ENCODE measurements at regions not wholly inside any gene's neighbourhood (a gene's known extent, or its start where the extent isn't known, plus 50 kb on each side); places are given as distances from the start of the nearest gene placed in this dataset.

GRCh38 chr2:107645586-107645985, 181.1 kb upstream of the RGPD4 start:
- Histone ChIP-seq H3K4me3 (ENCODE audit: low read length) (no peak overlapping the region), H3K9me3 (replicated peaks; ENCODE audit: low read length) (no peaks in the 10 kb centered on the region), H3K4me2 (ENCODE audit: low read length) (no peak overlapping the region), H3K4me1 (ENCODE audit: control insufficient read depth, insufficient read depth, low read length) (no peaks in the 10 kb centered on the region), H3K36me3 (ENCODE audit: insufficient read depth, low read length) (no peaks in the 10 kb centered on the region), H3K27me3 (ENCODE audit: control insufficient read depth, insufficient read depth, low read length) (no peaks in the 10 kb centered on the region), H3K9ac (ENCODE audit: low read depth, low read length) (no peak overlapping the region)

- Histone ChIP-seq H3K27me3 (ENCODE audit: control insufficient read depth, insufficient read depth, low read length) (no peaks in the 10 kb centered on the region), H3K4me2 (ENCODE audit: low read length) (no peak overlapping the region), H3K36me3 (ENCODE audit: insufficient read depth, low read length) (no peaks in the 10 kb centered on the region), H3K9ac (ENCODE audit: low read depth, low read length) (no peak overlapping the region), H3K9me3 (replicated peaks; ENCODE audit: low read length) (no peaks in the 10 kb centered on the region), H3K4me1 (ENCODE audit: control insufficient read depth, insufficient read depth, low read length) (no peaks in the 10 kb centered on the region), H3K4me3 (ENCODE audit: low read length) (no peak overlapping the region)
Observed at GRCh38 chr2:107648781-107649404, 177.8 kb upstream of the RGPD4 start.

GRCh38 chr2:107657049-107657448, 169.6 kb upstream of the RGPD4 start:
- H3K27me3 ChIP-seq (ENCODE audit: control insufficient read depth, insufficient read depth, low read length), result no peaks in the 10 kb centered on the region
- H3K9me3 ChIP-seq (replicated peaks; ENCODE audit: low read length), result no peaks in the 10 kb centered on the region
- no peak overlapping the region for H3K9ac ChIP-seq (ENCODE audit: low read depth, low read length)
- no peak overlapping the region for H3K4me2 ChIP-seq (ENCODE audit: low read length)
- H3K36me3 ChIP-seq (ENCODE audit: insufficient read depth, low read length), result no peaks in the 10 kb centered on the region
- no peaks in the 10 kb centered on the region for H3K4me1 ChIP-seq (ENCODE audit: control insufficient read depth, insufficient read depth, low read length)
- H3K4me3 ChIP-seq (ENCODE audit: low read length), result no peak overlapping the region

- H3K4me1 ChIP-seq (ENCODE audit: control insufficient read depth, insufficient read depth, low read length), result no peaks in the 10 kb centered on the region
- H3K36me3 ChIP-seq (ENCODE audit: insufficient read depth, low read length), result no peaks in the 10 kb centered on the region
- H3K4me3 ChIP-seq (ENCODE audit: low read length), result no peak overlapping the region
- no peaks in the 10 kb centered on the region for H3K27me3 ChIP-seq (ENCODE audit: control insufficient read depth, insufficient read depth, low read length)
- no peak overlapping the region for H3K9ac ChIP-seq (ENCODE audit: low read depth, low read length)
- no peak overlapping the region for H3K4me2 ChIP-seq (ENCODE audit: low read length)
- H3K9me3 ChIP-seq (replicated peaks; ENCODE audit: low read length), result no peaks in the 10 kb centered on the region
Observed at GRCh38 chr2:107663632-107664031, 163.1 kb upstream of the RGPD4 start.

GRCh38 chr2:107669335-107669734, 157.4 kb upstream of the RGPD4 start:
- no peaks in the 10 kb centered on the region for H3K4me1 ChIP-seq (ENCODE audit: control insufficient read depth, insufficient read depth, low read length)
- H3K9ac ChIP-seq (ENCODE audit: low read depth, low read length), result no peak overlapping the region
- no peaks in the 10 kb centered on the region for H3K9me3 ChIP-seq (replicated peaks; ENCODE audit: low read length)
- no peak overlapping the region for H3K4me3 ChIP-seq (ENCODE audit: low read length)
- no peak overlapping the region for H3K4me2 ChIP-seq (ENCODE audit: low read length)
- no peaks in the 10 kb centered on the region for H3K36me3 ChIP-seq (ENCODE audit: insufficient read depth, low read length)
- H3K27me3 ChIP-seq (ENCODE audit: control insufficient read depth, insufficient read depth, low read length), result no peaks in the 10 kb centered on the region

GRCh38 chr2:107681936-107682335, 144.8 kb upstream of the RGPD4 start:
- H3K4me1 ChIP-seq (ENCODE audit: control insufficient read depth, insufficient read depth, low read length), result no peaks in the 10 kb centered on the region
- H3K4me2 ChIP-seq (ENCODE audit: low read length), result no peak overlapping the region
- H3K9me3 ChIP-seq (replicated peaks; ENCODE audit: low read length), result no peaks in the 10 kb centered on the region
- H3K27me3 ChIP-seq (ENCODE audit: control insufficient read depth, insufficient read depth, low read length), result peaks cover 8% of the 10 kb centered on the region
- no peak overlapping the region for H3K9ac ChIP-seq (ENCODE audit: low read depth, low read length)
- H3K4me3 ChIP-seq (ENCODE audit: low read length), result no peak overlapping the region
- no peaks in the 10 kb centered on the region for H3K36me3 ChIP-seq (ENCODE audit: insufficient read depth, low read length)

GRCh38 chr2:107684421-107684820, 142.3 kb upstream of the RGPD4 start:
- Histone ChIP-seq H3K27me3 (ENCODE audit: control insufficient read depth, insufficient read depth, low read length) (peaks cover 8% of the 10 kb centered on the region), H3K4me2 (ENCODE audit: low read length) (no peak overlapping the region), H3K36me3 (ENCODE audit: insufficient read depth, low read length) (no peaks in the 10 kb centered on the region), H3K4me3 (ENCODE audit: low read length) (no peak overlapping the region), H3K9ac (ENCODE audit: low read depth, low read length) (no peak overlapping the region), H3K4me1 (ENCODE audit: control insufficient read depth, insufficient read depth, low read length) (no peaks in the 10 kb centered on the region), H3K9me3 (replicated peaks; ENCODE audit: low read length) (no peaks in the 10 kb centered on the region)

GRCh38 chr2:107685421-107685986, 141.2 kb upstream of the RGPD4 start:
- Histone ChIP-seq H3K4me2 (ENCODE audit: low read length) (no peak overlapping the region), H3K36me3 (ENCODE audit: insufficient read depth, low read length) (no peaks in the 10 kb centered on the region), H3K9ac (ENCODE audit: low read depth, low read length) (no peak overlapping the region), H3K27me3 (ENCODE audit: control insufficient read depth, insufficient read depth, low read length) (peaks cover 8% of the 10 kb centered on the region), H3K9me3 (replicated peaks; ENCODE audit: low read length) (no peaks in the 10 kb centered on the region), H3K4me3 (ENCODE audit: low read length) (no peak overlapping the region), H3K4me1 (ENCODE audit: control insufficient read depth, insufficient read depth, low read length) (no peaks in the 10 kb centered on the region)

- Histone ChIP-seq H3K36me3 (ENCODE audit: insufficient read depth, low read length) (no peaks in the 10 kb centered on the region), H3K9ac (ENCODE audit: low read depth, low read length) (no peak overlapping the region), H3K4me3 (ENCODE audit: low read length) (no peak overlapping the region), H3K4me2 (ENCODE audit: low read length) (no peak overlapping the region), H3K9me3 (replicated peaks; ENCODE audit: low read length) (no peaks in the 10 kb centered on the region), H3K4me1 (ENCODE audit: control insufficient read depth, insufficient read depth, low read length) (no peaks in the 10 kb centered on the region), H3K27me3 (ENCODE audit: control insufficient read depth, insufficient read depth, low read length) (peaks cover 8% of the 10 kb centered on the region)
Observed at GRCh38 chr2:107687073-107687472, 139.6 kb upstream of the RGPD4 start.

GRCh38 chr2:107688135-107688534, 138.6 kb upstream of the RGPD4 start:
- no peak overlapping the region for H3K4me3 ChIP-seq (ENCODE audit: low read length)
- no peak overlapping the region for H3K4me2 ChIP-seq (ENCODE audit: low read length)
- peaks cover 8% of the 10 kb centered on the region for H3K27me3 ChIP-seq (ENCODE audit: control insufficient read depth, insufficient read depth, low read length)
- H3K36me3 ChIP-seq (ENCODE audit: insufficient read depth, low read length), result no peaks in the 10 kb centered on the region
- H3K9me3 ChIP-seq (replicated peaks; ENCODE audit: low read length), result no peaks in the 10 kb centered on the region
- H3K4me1 ChIP-seq (ENCODE audit: control insufficient read depth, insufficient read depth, low read length), result no peaks in the 10 kb centered on the region
- H3K9ac ChIP-seq (ENCODE audit: low read depth, low read length), result no peak overlapping the region

GRCh38 chr2:107693604-107694003, 133.1 kb upstream of the RGPD4 start:
- Histone ChIP-seq H3K9ac (ENCODE audit: low read depth, low read length) (no peak overlapping the region), H3K4me3 (ENCODE audit: low read length) (no peak overlapping the region), H3K4me1 (ENCODE audit: control insufficient read depth, insufficient read depth, low read length) (no peaks in the 10 kb centered on the region), H3K9me3 (replicated peaks; ENCODE audit: low read length) (no peaks in the 10 kb centered on the region), H3K36me3 (ENCODE audit: insufficient read depth, low read length) (no peaks in the 10 kb centered on the region), H3K4me2 (ENCODE audit: low read length) (no peak overlapping the region), H3K27me3 (ENCODE audit: control insufficient read depth, insufficient read depth, low read length) (peaks cover 6% of the 10 kb centered on the region)

- Histone ChIP-seq H3K4me1 (ENCODE audit: control insufficient read depth, insufficient read depth, low read length) (no peaks in the 10 kb centered on the region), H3K9me3 (replicated peaks; ENCODE audit: low read length) (no peaks in the 10 kb centered on the region), H3K4me2 (ENCODE audit: low read length) (no peak overlapping the region), H3K4me3 (ENCODE audit: low read length) (no peak overlapping the region), H3K27me3 (ENCODE audit: control insufficient read depth, insufficient read depth, low read length) (peaks cover 6% of the 10 kb centered on the region), H3K9ac (ENCODE audit: low read depth, low read length) (no peak overlapping the region), H3K36me3 (ENCODE audit: insufficient read depth, low read length) (no peaks in the 10 kb centered on the region)
Observed at GRCh38 chr2:107694667-107695066, 132.0 kb upstream of the RGPD4 start.

All from skeletal muscle satellite cell (primary cell).